CD4-positive, alpha-beta T cell (primary cell): ENCODE measurements at regions not wholly inside any gene's neighbourhood (a gene's known extent, or its start where the extent isn't known, plus 50 kb on each side); places are given as distances from the start of the nearest gene placed in this dataset.

Experiments used
- ATAC-seq: fragments of 200-7000 bp; cut with Tn5 transposase; one replicate; pipeline ENCODE4 v1.10.0; 2022; ENCODE audit warnings: mild to moderate bottlenecking; ENCODE audit not compliant: poor library complexity
- CTCF ChIA-PET: fragments of 350-600 bp; sonication (Branson Sonifier 250); formaldehyde crosslinking; loops from one replicate; lab custom pipeline; 2021; ENCODE audit warnings: antibody characterized with exemption, inconsistent platforms; lab: Charles Lee
- POLR2A ChIA-PET: fragments of 350-600 bp; sonication (Branson Sonifier 250); formaldehyde crosslinking; loops from one replicate; lab custom pipeline; 2021; ENCODE audit warnings: antibody characterized with exemption, inconsistent platforms; lab: Charles Lee
- DNase-seq, 14 experiments: peaks; one replicate each; pipeline ENCODE4 v3.0.0-alpha.2; 2013 to 2020; ENCODE audit warnings: mixed read lengths in 2 of 14
- H3K27ac ChIP-seq, 2 donors: one replicate each; pipeline versions ENCODE4 v1.5.1 to v1.7.0; 2013; ENCODE audit warnings: low read length in 2 of 2, low read depth in 1 of 2, mild to moderate bottlenecking in 1 of 2
- H3K27me3 ChIP-seq, 2 experiments: 1 replicate in 1 of 2; 2 replicates in 1 of 2; pipeline versions ENCODE4 v1.6.1 to v1.7.0; 2013; ENCODE audit warnings: low read length in 2 of 2, control low read depth in 1 of 2, mild to moderate bottlenecking in 1 of 2, moderate library complexity in 1 of 2; ENCODE audit not compliant: insufficient read depth in 2 of 2, control insufficient read depth in 1 of 2
- H3K36me3 ChIP-seq: one replicate; pipeline ENCODE4 v1.6.1; 2013; ENCODE audit warnings: low read length, control low read depth; ENCODE audit not compliant: insufficient read depth
- H3K4me1 ChIP-seq: one replicate; pipeline ENCODE4 v1.6.1; 2013; ENCODE audit warnings: low read length, control low read depth; ENCODE audit not compliant: insufficient read depth
- H3K4me3 ChIP-seq: one replicate; pipeline ENCODE4 v1.5.1; 2013; ENCODE audit warnings: mild to moderate bottlenecking, low read length, moderate library complexity
- H3K9me3 ChIP-seq, 2 experiments: 1 replicate in 1 of 2; 2 replicates in 1 of 2; pipeline versions ENCODE4 v1.6.1 to v1.7.0; 2013; ENCODE audit warnings: low read length in 2 of 2, mild to moderate bottlenecking in 2 of 2, control low read depth in 1 of 2, moderate library complexity in 1 of 2; ENCODE audit not compliant: control insufficient read depth in 1 of 2, insufficient read depth in 1 of 2
- H3K27ac Mint-ChIP-seq: one replicate; pipeline ENCODE4 v1.8.0; 2020; ENCODE audit warnings: mixed read lengths
- H3K27me3 Mint-ChIP-seq: one replicate; pipeline ENCODE4 v1.8.0; 2021; ENCODE audit warnings: mixed read lengths
- H3K36me3 Mint-ChIP-seq: one replicate; pipeline ENCODE4 v1.8.0; 2021; ENCODE audit warnings: low read depth, mixed read lengths
- H3K4me1 Mint-ChIP-seq: one replicate; pipeline ENCODE4 v1.8.0; 2021; ENCODE audit warnings: low read depth, mixed read lengths
- H3K4me3 Mint-ChIP-seq: one replicate; pipeline ENCODE4 v1.8.0; 2020; ENCODE audit warnings: mild to moderate bottlenecking, mixed read lengths
- H3K9me3 Mint-ChIP-seq: one replicate; pipeline ENCODE4 v1.8.0; 2020; ENCODE audit warnings: mixed read lengths
- CTCF ChIP-seq: fragments of 200-600 bp; IDR thresholded peaks from one replicate; pipeline ENCODE4 v1.8.0; 2022; ENCODE audit warnings: antibody characterized with exemption, mild to moderate bottlenecking
- intact Hi-C, 2 experiments: fragments of 100-400 bp; cut with DNase I in 1 of 2; cut with micrococcal nuclease in 1 of 2; formaldehyde crosslinking; loops; one replicate each; pipeline versions ENCODE4 v1.15.1 to v1.9.0; 2023 to 2025; cut with DNase I, micrococcal nuclease

- ATAC-seq: no peak
- ChIA-PET POLR2A (no interaction called here), CTCF (no interaction called here)
- no peaks in the 10 kb centered on the region for H3K36me3 ChIP-seq
- Mint-ChIP-seq H3K36me3 (no peaks in the 10 kb centered on the region), H3K27me3 (peaks cover 2% of the 10 kb centered on the region), H3K9me3 (no peaks in the 10 kb centered on the region), H3K4me1 (no peaks in the 10 kb centered on the region), H3K27ac (no peak overlapping the region), H3K4me3 (no peak overlapping the region)
- H3K27ac ChIP-seq: no peak overlapping the region
- no peak overlapping the region for H3K4me3 ChIP-seq
- peaks cover 0 to 2% of the 10 kb centered on the region in 2 experiments for H3K27me3 ChIP-seq
- no peak for DNase-seq
- H3K4me1 ChIP-seq: no peaks in the 10 kb centered on the region
- intact Hi-C loops: no loop called here
- peaks cover 0 to 10% of the 10 kb centered on the region in 2 experiments for H3K9me3 ChIP-seq
- no peak for TF ChIP-seq CTCF
Measured at GRCh38 chr22:48391171-48391711, 1436.4 kb downstream of the BRD1 start.

GRCh38 chr22:48389916-48390315, 1437.8 kb downstream of the BRD1 start:
- no peak for ATAC-seq
- Mint-ChIP-seq H3K27ac (no peak overlapping the region), H3K9me3 (peaks cover 9% of the 10 kb centered on the region), H3K4me1 (no peaks in the 10 kb centered on the region), H3K27me3 (peaks cover 9% of the 10 kb centered on the region), H3K36me3 (no peaks in the 10 kb centered on the region), H3K4me3 (no peak overlapping the region)
- intact Hi-C loops: no loop called here
- Histone ChIP-seq H3K4me1 (no peaks in the 10 kb centered on the region), H3K27me3 (peaks cover 0 to 2% of the 10 kb centered on the region in 2 experiments), H3K27ac (no peak overlapping the region), H3K9me3 (peaks cover 8 to 10% of the 10 kb centered on the region in 2 experiments), H3K36me3 (no peaks in the 10 kb centered on the region), H3K4me3 (no peak overlapping the region)
- CTCF ChIA-PET: no interaction called here
- DNase-seq: no peak
- TF ChIP-seq CTCF: no peak
- POLR2A ChIA-PET: no interaction called here

GRCh38 chr22:48382197-48382596, 1445.5 kb downstream of the BRD1 start:
- intact Hi-C loops: no loop called here
- H3K4me3 Mint-ChIP-seq: no peak overlapping the region
- H3K36me3 Mint-ChIP-seq: no peaks in the 10 kb centered on the region
- no peak overlapping the region for H3K27ac Mint-ChIP-seq
- H3K9me3 Mint-ChIP-seq: peaks cover 16% of the 10 kb centered on the region
- H3K36me3 ChIP-seq: no peaks in the 10 kb centered on the region
- H3K4me1 Mint-ChIP-seq: no peaks in the 10 kb centered on the region
- TF ChIP-seq CTCF: no peak
- ATAC-seq (no peak), DNase-seq (no peak)
- H3K27me3 ChIP-seq: no peaks in the 10 kb centered on the region
- H3K4me1 ChIP-seq: no peaks in the 10 kb centered on the region
- ChIA-PET CTCF (no interaction called here), POLR2A (no interaction called here)
- H3K4me3 ChIP-seq: no peak overlapping the region
- H3K27ac ChIP-seq: no peak overlapping the region
- peaks cover 16 to 20% of the 10 kb centered on the region in 2 experiments for H3K9me3 ChIP-seq
- H3K27me3 Mint-ChIP-seq: peaks cover 26% of the 10 kb centered on the region
